ENCODE measurements at regions not wholly inside any gene's neighbourhood (a gene's known extent, or its start where the extent isn't known, plus 50 kb on each side); places are given as distances from the start of the nearest gene placed in this dataset.

- FAIRE-seq: no peak
Measured at GRCh38 chr6:11290027-11290426, 57.6 kb upstream of the NEDD9 start.

- no peak for FAIRE-seq
Measured at GRCh38 chr6:11288065-11288464, 55.6 kb upstream of the NEDD9 start.

GRCh38 chr6:11284996-11285395 lies 52.5 kb upstream of the NEDD9 start:
- no peak for FAIRE-seq

GRCh38 chr6:11283629-11284028 lies 51.2 kb upstream of the NEDD9 start:
- no peak for FAIRE-seq

GRCh38 chr6:11282875-11283274 lies 50.4 kb upstream of the NEDD9 start:
- FAIRE-seq: no peak
